ENCODE measurements at regions not wholly inside any gene's neighbourhood (a gene's known extent, or its start where the extent isn't known, plus 50 kb on each side); places are given as distances from the start of the nearest gene placed in this dataset.
"Not testable (repeated sequence)": the region's sequence is repeated elsewhere in the genome, so short reads cannot be mapped to it uniquely, and the experiment has no call there.

DNA sequence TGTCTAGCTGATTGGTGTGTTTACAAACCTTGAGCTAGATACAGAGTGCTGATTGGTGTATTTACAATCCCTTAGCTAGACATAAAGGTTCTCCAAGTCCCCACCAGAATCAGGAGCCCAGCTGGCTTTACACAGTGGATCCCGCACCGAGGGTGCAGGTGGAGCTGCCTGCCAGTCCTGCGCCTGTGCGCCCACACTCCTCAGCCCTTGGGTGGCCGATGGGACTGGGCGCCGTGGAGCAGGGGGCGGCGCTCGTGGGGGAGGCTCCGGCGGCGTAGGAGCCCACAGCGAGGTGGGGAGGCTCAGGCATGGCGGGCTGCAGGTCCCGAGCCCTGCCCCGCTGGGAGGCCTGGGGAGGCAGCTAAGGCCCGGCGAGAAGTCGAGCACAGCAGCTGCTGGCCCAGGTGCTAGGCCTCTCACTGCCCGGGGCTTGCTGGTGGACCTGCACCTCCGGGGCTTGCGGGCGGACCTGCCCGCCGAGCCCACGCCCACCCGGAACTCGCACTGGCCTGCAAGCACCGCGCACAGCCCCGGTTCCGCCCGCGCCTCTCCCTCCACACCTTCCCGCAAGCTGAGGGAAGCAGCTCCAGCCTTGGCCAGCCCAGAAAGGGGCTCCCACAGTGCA is 51.0 kb upstream of the CDYL start:
- TF ChIP-seq, protein P1, sequence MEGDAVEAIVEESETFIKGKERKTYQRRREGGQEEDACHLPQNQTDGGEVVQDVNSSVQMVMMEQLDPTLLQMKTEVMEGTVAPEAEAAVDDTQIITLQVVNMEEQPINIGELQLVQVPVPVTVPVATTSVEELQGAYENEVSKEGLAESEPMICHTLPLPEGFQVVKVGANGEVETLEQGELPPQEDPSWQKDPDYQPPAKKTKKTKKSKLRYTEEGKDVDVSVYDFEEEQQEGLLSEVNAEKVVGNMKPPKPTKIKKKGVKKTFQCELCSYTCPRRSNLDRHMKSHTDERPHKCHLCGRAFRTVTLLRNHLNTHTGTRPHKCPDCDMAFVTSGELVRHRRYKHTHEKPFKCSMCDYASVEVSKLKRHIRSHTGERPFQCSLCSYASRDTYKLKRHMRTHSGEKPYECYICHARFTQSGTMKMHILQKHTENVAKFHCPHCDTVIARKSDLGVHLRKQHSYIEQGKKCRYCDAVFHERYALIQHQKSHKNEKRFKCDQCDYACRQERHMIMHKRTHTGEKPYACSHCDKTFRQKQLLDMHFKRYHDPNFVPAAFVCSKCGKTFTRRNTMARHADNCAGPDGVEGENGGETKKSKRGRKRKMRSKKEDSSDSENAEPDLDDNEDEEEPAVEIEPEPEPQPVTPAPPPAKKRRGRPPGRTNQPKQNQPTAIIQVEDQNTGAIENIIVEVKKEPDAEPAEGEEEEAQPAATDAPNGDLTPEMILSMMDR (conservative IDR thresholded peaks at IDR 0.05; ENCODE audit: low read depth in 2 of 2): not testable (repeated sequence)
- TF ChIP-seq EZH2phosphoT487 (IDR thresholded peaks at IDR 0.05; ENCODE audit: unreplicated experiment); POLR2AphosphoS5 (IDR thresholded peaks at IDR 0.05; ENCODE audit: low read depth); EZH2 (IDR thresholded peaks at IDR 0.05; ENCODE audit: low read depth, unreplicated experiment); CREB1 (CRISPR knock-in tag; IDR thresholded peaks at IDR 0.05; ENCODE audit: low read depth); JUNB (IDR thresholded peaks at IDR 0.05; ENCODE audit: unreplicated experiment): not testable (repeated sequence)
- TF ChIP-seq, protein P2, sequence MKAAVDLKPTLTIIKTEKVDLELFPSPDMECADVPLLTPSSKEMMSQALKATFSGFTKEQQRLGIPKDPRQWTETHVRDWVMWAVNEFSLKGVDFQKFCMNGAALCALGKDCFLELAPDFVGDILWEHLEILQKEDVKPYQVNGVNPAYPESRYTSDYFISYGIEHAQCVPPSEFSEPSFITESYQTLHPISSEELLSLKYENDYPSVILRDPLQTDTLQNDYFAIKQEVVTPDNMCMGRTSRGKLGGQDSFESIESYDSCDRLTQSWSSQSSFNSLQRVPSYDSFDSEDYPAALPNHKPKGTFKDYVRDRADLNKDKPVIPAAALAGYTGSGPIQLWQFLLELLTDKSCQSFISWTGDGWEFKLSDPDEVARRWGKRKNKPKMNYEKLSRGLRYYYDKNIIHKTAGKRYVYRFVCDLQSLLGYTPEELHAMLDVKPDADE (IDR thresholded peaks at IDR 0.05): not testable (repeated sequence)
- TF ChIP-seq, protein P3, sequence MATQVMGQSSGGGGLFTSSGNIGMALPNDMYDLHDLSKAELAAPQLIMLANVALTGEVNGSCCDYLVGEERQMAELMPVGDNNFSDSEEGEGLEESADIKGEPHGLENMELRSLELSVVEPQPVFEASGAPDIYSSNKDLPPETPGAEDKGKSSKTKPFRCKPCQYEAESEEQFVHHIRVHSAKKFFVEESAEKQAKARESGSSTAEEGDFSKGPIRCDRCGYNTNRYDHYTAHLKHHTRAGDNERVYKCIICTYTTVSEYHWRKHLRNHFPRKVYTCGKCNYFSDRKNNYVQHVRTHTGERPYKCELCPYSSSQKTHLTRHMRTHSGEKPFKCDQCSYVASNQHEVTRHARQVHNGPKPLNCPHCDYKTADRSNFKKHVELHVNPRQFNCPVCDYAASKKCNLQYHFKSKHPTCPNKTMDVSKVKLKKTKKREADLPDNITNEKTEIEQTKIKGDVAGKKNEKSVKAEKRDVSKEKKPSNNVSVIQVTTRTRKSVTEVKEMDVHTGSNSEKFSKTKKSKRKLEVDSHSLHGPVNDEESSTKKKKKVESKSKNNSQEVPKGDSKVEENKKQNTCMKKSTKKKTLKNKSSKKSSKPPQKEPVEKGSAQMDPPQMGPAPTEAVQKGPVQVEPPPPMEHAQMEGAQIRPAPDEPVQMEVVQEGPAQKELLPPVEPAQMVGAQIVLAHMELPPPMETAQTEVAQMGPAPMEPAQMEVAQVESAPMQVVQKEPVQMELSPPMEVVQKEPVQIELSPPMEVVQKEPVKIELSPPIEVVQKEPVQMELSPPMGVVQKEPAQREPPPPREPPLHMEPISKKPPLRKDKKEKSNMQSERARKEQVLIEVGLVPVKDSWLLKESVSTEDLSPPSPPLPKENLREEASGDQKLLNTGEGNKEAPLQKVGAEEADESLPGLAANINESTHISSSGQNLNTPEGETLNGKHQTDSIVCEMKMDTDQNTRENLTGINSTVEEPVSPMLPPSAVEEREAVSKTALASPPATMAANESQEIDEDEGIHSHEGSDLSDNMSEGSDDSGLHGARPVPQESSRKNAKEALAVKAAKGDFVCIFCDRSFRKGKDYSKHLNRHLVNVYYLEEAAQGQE (IDR thresholded peaks at IDR 0.05; ENCODE audit: unreplicated experiment): not testable (repeated sequence)
- TF ChIP-seq, protein P4, sequence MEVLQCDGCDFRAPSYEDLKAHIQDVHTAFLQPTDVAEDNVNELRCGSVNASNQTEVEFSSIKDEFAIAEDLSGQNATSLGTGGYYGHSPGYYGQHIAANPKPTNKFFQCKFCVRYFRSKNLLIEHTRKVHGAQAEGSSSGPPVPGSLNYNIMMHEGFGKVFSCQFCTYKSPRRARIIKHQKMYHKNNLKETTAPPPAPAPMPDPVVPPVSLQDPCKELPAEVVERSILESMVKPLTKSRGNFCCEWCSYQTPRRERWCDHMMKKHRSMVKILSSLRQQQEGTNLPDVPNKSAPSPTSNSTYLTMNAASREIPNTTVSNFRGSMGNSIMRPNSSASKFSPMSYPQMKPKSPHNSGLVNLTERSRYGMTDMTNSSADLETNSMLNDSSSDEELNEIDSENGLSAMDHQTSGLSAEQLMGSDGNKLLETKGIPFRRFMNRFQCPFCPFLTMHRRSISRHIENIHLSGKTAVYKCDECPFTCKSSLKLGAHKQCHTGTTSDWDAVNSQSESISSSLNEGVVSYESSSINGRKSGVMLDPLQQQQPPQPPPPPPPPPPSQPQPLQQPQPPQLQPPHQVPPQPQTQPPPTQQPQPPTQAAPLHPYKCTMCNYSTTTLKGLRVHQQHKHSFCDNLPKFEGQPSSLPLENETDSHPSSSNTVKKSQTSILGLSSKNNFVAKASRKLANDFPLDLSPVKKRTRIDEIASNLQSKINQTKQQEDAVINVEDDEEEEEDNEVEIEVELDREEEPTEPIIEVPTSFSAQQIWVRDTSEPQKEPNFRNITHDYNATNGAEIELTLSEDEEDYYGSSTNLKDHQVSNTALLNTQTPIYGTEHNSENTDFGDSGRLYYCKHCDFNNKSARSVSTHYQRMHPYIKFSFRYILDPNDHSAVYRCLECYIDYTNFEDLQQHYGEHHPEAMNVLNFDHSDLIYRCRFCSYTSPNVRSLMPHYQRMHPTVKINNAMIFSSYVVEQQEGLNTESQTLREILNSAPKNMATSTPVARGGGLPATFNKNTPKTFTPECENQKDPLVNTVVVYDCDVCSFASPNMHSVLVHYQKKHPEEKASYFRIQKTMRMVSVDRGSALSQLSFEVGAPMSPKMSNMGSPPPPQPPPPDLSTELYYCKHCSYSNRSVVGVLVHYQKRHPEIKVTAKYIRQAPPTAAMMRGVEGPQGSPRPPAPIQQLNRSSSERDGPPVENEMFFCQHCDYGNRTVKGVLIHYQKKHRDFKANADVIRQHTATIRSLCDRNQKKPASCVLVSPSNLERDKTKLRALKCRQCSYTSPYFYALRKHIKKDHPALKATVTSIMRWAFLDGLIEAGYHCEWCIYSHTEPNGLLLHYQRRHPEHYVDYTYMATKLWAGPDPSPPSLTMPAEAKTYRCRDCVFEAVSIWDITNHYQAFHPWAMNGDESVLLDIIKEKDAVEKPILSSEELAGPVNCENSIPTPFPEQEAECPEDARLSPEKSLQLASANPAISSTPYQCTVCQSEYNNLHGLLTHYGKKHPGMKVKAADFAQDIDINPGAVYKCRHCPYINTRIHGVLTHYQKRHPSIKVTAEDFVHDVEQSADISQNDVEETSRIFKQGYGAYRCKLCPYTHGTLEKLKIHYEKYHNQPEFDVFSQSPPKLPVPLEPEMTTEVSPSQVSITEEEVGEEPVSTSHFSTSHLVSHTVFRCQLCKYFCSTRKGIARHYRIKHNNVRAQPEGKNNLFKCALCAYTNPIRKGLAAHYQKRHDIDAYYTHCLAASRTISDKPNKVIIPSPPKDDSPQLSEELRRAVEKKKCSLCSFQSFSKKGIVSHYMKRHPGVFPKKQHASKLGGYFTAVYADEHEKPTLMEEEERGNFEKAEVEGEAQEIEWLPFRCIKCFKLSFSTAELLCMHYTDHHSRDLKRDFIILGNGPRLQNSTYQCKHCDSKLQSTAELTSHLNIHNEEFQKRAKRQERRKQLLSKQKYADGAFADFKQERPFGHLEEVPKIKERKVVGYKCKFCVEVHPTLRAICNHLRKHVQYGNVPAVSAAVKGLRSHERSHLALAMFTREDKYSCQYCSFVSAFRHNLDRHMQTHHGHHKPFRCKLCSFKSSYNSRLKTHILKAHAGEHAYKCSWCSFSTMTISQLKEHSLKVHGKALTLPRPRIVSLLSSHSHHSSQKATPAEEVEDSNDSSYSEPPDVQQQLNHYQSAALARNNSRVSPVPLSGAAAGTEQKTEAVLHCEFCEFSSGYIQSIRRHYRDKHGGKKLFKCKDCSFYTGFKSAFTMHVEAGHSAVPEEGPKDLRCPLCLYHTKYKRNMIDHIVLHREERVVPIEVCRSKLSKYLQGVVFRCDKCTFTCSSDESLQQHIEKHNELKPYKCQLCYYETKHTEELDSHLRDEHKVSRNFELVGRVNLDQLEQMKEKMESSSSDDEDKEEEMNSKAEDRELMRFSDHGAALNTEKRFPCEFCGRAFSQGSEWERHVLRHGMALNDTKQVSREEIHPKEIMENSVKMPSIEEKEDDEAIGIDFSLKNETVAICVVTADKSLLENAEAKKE (CRISPR knock-in tag; IDR thresholded peaks at IDR 0.05): not testable (repeated sequence)

All from GM23338 (cell line).